GM23248 (cell line): ENCODE measurements at regions not wholly inside any gene's neighbourhood (a gene's known extent, or its start where the extent isn't known, plus 50 kb on each side); places are given as distances from the start of the nearest gene placed in this dataset.

Source experiments
- EZH2 ChIP-seq: fragments of 200-600 bp; sonication (generic); IDR thresholded peaks from 2 replicates; pipeline ENCODE4 v1.6.1; 2018; ENCODE audit warnings: antibody characterized with exemption, mild to moderate bottlenecking; ENCODE audit not compliant: insufficient read depth, poor library complexity, severe bottlenecking
- EZH2phosphoT487 ChIP-seq: fragments of 200-600 bp; sonication (generic); IDR thresholded peaks from 2 replicates; pipeline ENCODE4 v1.6.1; 2018; ENCODE audit warnings: antibody characterized with exemption, moderate library complexity, mild to moderate bottlenecking, low read depth; ENCODE audit not compliant: insufficient read depth

DNA sequence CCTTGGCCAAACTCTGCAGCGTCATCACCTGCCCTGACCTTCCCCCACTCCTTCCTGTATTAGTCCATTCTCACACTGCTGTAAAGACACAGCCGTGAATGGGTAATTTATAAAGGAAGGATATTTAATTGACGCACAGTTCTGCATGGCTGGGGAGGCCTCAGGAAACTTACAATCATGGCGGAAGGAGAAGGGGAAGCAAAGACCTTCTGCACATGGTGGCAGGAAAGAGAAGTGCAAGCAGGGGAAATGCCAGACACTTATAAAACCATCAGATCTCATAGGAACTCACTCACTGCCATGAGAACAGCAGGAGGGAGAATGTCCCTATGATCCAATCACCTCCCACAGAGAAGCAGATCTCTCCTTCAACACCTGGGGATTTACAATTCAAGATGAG, 408.5 kb downstream of the PTPRU start:
- TF ChIP-seq EZH2: no peak
- no peak for TF ChIP-seq EZH2phosphoT487
